B cell (primary cell): ENCODE measurements at regions not wholly inside any gene's neighbourhood (a gene's known extent, or its start where the extent isn't known, plus 50 kb on each side); places are given as distances from the start of the nearest gene placed in this dataset.

Experiments
- EZH2 ChIP-seq: IDR thresholded peaks from 2 replicates; pipeline ENCODE4 v1.6.1; 2012; ENCODE audit warnings: borderline replicate concordance, low read depth, mild to moderate bottlenecking, moderate library complexity, low read length; ENCODE audit not compliant: insufficient read depth, poor library complexity, severe bottlenecking
- TF ChIP-seq, protein P1 (sequence below): fragments of 200-600 bp; IDR thresholded peaks from one replicate; pipeline ENCODE4 v1.8.0; 2022; ENCODE audit warnings: antibody characterized with exemption, mild to moderate bottlenecking

DNA sequence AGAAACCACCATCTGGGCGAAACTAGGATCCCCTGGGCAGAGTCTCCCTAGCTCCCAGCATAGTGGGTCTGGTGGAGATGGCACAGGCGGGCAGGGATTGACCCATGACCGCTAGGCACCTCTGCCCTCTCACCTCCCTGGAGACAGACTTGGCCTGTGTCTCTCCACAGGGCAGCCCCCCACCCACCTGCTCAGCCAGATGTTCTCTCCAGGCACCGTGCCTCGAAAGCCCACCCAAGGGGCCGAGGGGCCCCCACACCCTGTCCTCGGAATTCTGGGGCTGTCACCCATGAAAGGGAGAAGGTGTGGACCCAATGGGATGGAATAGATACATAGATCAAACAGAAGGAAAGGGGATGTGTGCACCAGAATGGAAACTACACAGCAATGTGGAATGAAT, 229.1 kb upstream of the RTL1 start:
- TF ChIP-seq, protein P1, sequence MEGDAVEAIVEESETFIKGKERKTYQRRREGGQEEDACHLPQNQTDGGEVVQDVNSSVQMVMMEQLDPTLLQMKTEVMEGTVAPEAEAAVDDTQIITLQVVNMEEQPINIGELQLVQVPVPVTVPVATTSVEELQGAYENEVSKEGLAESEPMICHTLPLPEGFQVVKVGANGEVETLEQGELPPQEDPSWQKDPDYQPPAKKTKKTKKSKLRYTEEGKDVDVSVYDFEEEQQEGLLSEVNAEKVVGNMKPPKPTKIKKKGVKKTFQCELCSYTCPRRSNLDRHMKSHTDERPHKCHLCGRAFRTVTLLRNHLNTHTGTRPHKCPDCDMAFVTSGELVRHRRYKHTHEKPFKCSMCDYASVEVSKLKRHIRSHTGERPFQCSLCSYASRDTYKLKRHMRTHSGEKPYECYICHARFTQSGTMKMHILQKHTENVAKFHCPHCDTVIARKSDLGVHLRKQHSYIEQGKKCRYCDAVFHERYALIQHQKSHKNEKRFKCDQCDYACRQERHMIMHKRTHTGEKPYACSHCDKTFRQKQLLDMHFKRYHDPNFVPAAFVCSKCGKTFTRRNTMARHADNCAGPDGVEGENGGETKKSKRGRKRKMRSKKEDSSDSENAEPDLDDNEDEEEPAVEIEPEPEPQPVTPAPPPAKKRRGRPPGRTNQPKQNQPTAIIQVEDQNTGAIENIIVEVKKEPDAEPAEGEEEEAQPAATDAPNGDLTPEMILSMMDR = no peak
- TF ChIP-seq EZH2 = no peak
